Renal cortex interstitium (tissue), 11 donors: ENCODE measurements at regions not wholly inside any gene's neighbourhood (a gene's known extent, or its start where the extent isn't known, plus 50 kb on each side); places are given as distances from the start of the nearest gene placed in this dataset.
A peak's percentile ranks its signal among the peaks of the same experiment; 100 is the strongest.

ENCODE experiments used
- DNase-seq, 11 donors: peaks; one replicate each; pipeline ENCODE4 v3.0.0-alpha.2; 2013; ENCODE audit warnings: low read depth in 9 of 11, low spot score in 4 of 11; ENCODE audit errors: extremely low read depth in 1 of 11

- no peak for DNase-seq
These were observed 92.8 kb upstream of the MTPN start for GRCh38 chr7:136069840-136070529.

GRCh38 chr7:136067277-136067676 is 90.1 kb upstream of the MTPN start:
- no peak for DNase-seq

GRCh38 chr7:136066304-136067143 is 89.4 kb upstream of the MTPN start:
- no peak for DNase-seq

- DNase-seq, result no peak
These were observed 87.6 kb upstream of the MTPN start for GRCh38 chr7:136064627-136065237.

- DNase-seq, result no peak
These were observed 86.9 kb upstream of the MTPN start for GRCh38 chr7:136064081-136064480.

- no peak for DNase-seq
These were observed 86.1 kb upstream of the MTPN start for GRCh38 chr7:136063326-136063666.

- DNase-seq, result peak in 1 of 11 donors; percentile 49
These were observed 85.6 kb upstream of the MTPN start for GRCh38 chr7:136062625-136063325.

GRCh38 chr7:136061433-136061832 is 84.3 kb upstream of the MTPN start:
- DNase-seq, result no peak

GRCh38 chr7:136058546-136058945 is 81.4 kb upstream of the MTPN start:
- no peak for DNase-seq

GRCh38 chr7:136057509-136057908 is 80.3 kb upstream of the MTPN start:
- no peak for DNase-seq

GRCh38 chr7:136056651-136057231 is 79.6 kb upstream of the MTPN start:
- no peak for DNase-seq

- no peak for DNase-seq
These were observed 78.1 kb upstream of the MTPN start for GRCh38 chr7:136055266-136055665.

- no peak for DNase-seq
These were observed 76.7 kb upstream of the MTPN start for GRCh38 chr7:136053689-136054485.

- no peak for DNase-seq
These were observed 74.2 kb upstream of the MTPN start for GRCh38 chr7:136051203-136051928.

GRCh38 chr7:136050462-136050847 is 73.3 kb upstream of the MTPN start:
- DNase-seq, result peak in 3 of 11 donors; percentile 55 to 77 (median 61)

- no peak for DNase-seq
These were observed 72.8 kb upstream of the MTPN start for GRCh38 chr7:136049818-136050461.

GRCh38 chr7:136049117-136049516 is 72.0 kb upstream of the MTPN start:
- no peak for DNase-seq
